Inflammatory macrophage (primary cell): ENCODE measurements at regions not wholly inside any gene's neighbourhood (a gene's known extent, or its start where the extent isn't known, plus 50 kb on each side); places are given as distances from the start of the nearest gene placed in this dataset.

Source experiments
- DNase-seq, 2 donors: peaks; one replicate each; pipeline ENCODE4 v3.0.0-alpha.2; 2020 to 2022

- no peak for DNase-seq
Measured at GRCh38 chr11:120012245-120012644, 125.7 kb downstream of the TRIM29 start.

GRCh38 chr11:120011836-120012235, 126.1 kb downstream of the TRIM29 start:
- no peak for DNase-seq

DNA sequence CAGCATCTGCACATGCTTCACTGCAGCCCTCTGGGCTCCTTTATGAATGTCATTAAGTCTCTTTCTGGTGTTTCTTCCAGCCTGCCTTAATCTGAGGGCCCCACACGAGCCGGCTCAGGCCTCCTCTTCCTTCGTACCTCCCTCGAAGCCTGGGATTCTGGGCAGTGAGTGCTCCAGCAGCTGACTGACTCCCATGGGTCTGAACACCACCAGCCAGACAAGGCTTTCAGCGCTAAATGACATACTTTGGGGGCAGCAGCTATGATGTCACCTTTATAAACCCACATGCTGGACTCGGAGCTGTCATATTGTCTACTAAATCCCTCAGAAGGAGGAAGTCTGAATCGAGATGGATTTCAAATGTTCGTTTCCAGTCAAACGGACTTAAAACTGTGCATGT, 127.1 kb downstream of the TRIM29 start:
- DNase-seq = no peak

GRCh38 chr11:120009938-120010337, 128.0 kb downstream of the TRIM29 start:
- no peak for DNase-seq

DNA sequence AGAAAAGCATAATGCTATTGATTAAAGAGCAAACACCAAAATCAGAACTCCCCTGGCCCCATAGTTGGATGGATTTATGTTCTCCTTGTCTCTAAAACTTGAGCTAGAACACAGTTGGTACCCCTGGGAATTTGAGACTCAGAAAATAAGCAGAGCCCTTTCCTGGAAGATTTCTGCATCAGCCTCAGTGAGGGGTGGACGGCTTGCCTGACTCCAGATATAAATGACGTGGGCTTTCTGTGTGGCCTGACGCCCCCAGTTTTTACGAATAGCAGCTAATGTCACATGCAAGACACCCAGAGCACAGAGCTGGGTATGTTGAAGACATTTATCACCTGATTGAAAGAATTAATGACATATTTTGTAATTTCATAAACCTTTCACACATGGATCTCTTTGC, 130.8 kb downstream of the TRIM29 start:
- DNase-seq = no peak

- DNase-seq = no peak
Measured at GRCh38 chr11:120004723-120005122, 133.2 kb downstream of the TRIM29 start.

DNA sequence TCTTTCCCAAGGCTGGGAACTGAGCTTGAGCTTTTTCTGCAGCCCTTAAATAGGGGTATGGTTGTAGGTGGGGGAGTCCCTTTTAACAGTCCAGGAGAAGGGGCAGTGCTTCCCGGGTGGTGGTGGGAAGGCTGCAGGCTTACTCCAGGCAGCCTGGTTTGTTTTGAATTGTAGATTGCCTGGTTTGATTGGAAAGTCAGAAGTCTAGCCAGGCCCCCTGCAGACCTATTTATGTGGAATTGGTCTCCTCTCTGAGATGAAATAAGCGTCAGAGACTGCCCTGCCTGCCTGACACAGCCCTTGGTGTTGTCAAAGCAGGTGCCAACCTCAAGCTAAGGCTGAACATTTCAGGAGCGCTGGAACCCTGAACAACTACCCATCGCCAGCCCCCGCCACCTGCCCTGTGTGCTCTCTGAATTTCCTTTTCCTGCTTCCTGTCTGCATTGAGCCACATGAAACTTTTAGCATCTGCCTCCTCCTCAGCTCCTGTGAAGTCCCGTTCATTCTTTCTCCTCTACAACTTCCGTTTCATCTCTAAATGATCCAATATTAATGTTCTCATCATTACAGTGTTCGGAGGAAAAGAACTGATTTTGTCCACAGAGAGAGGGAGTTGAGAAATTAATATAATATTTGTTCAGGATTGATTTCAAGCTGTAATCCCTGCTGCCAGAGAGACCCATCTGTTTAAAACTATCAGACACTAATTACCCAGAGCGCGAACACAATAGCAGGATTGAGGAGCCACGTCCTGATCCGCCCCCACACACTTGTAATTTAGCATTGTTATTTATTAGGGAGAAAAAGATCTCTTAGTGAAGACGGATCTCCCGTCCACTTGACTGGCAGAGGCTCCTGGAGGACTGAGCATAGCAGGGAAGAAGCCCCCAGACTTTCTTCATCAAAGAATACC, 136.5 kb downstream of the TRIM29 start:
- no peak for DNase-seq

- DNase-seq = no peak
Measured at GRCh38 chr11:119999220-119999619, 138.7 kb downstream of the TRIM29 start.

GRCh38 chr11:119996556-119996955, 141.4 kb downstream of the TRIM29 start:
- no peak for DNase-seq

DNA sequence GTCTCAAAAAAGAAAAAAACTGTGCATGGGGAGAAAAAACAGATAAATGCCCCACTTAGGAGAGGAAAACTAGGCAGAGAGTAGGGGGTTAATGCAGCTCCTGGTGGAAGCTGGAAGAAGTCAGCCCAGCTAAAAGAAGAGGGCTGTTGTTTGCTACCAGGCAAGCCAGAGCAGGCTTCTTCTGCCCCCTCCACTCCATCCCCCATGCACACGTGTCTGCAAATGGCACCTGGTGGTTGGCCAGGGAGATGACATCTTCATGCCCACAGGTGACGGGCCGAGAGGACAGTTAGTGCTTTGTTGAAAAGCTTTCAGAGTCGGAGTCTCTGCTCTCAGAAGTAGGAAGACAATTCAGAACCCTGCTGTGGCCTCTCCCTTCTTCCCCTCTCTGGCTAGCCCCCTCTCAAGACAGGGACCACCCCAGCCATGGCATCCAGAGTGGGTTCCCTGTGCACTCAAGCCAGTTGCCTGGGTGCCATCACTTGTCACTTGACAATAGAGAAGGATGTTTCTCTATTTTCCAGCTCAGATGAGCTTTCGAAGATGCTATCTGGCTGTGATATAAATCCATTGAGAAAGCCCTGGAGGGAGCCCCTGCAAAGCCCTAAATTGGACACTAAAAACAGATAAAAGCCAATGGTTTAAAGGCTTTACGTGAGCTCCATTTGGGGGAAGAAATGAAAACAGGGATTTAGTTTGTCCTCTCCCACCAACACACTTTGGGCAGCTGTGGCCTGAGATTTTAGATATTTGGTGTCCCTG, 142.0 kb downstream of the TRIM29 start:
- DNase-seq = no peak

- no peak for DNase-seq
Measured at GRCh38 chr11:119993722-119994121, 144.2 kb downstream of the TRIM29 start.

GRCh38 chr11:119992171-119993051, 145.5 kb downstream of the TRIM29 start:
- no peak for DNase-seq

DNA sequence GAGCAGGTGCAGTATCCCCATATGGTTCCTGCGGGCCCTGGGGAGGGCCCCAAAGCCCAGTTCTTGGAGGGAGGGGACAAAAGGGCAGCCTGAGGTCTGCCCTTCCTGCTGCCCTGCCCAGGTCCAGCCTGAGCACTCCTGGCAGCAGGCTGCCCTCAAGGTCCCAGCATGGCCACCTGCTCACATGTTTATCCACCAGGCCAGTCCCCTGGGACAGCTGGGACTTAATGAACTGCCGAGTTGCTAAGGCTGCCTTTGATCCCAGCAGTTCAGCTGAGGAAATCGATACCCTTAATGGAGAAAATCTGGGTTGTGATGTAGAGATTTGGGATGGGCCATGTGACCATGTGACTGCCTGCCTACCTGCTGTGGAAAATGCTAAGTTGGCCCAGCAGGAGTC, 146.2 kb downstream of the TRIM29 start:
- no peak for DNase-seq

- DNase-seq = no peak
Measured at GRCh38 chr11:119991022-119991404, 146.9 kb downstream of the TRIM29 start.

GRCh38 chr11:119990309-119991021, 147.4 kb downstream of the TRIM29 start:
- DNase-seq = no peak

GRCh38 chr11:119989159-119989821, 148.6 kb downstream of the TRIM29 start:
- no peak for DNase-seq

DNA sequence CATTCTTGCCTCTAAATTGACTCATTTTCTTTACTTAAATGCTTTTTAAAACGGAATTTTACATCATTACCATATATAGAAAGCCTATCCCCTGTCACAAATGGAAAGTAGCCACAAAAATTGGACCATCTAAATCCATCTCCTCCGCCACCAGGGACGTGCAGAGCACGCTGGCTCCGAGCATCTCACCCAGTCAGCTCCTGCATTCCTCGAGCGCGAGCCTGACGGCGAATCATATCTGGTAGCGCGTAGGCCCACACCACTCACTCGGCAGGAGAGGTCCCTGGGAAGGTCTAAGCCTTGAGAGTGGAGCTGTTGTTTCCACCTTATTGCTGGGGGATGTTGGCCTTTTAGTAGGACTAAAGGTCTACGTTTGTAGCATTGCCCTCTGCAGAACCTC, 152.4 kb downstream of the TRIM29 start:
- DNase-seq = no peak

DNA sequence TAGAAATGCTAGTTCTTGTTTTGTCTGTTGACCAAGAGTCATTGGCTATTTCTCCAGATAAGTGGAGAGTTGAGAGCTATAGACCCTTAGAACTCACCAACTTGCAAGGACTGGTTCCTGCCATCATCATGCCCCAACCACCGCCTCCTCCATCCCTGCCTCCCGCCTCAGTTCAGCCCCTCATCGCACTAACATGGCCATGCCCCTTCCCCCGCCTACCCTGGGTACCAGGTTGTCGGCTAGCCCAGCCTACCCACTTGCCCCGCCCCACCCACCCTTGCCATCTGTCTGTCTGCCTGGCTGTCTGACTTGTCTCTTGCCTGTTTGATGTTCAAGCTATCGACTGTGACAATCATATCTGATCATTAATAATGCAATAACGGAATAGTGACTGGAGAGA, 154.1 kb downstream of the TRIM29 start:
- no peak for DNase-seq

DNA sequence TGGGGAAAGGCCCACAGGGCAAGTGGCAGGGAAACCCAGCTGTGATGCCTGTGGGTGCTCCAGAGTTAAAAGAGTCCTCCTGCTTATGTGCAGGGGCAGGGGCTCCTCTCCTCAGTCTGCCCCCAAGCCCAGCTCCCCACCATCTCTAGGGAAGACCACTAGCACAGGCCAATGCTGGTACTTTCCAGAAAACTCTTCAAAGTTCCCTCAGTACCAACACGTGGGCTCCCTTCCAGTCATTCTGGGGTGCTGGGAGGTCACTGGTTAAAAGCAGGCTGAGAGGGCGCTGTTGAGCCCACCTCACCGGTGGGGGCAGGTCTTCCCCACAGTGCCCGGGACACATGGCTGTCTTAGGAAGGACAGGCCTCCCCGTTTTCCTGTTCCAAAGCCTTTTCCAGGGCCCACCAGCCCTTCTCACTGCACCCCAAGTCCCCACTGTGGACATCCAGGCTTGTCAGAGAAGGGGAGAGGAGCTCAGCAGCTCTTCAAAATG, 154.6 kb downstream of the TRIM29 start:
- DNase-seq = no peak

- DNase-seq = no peak
Measured at GRCh38 chr11:119982517-119983239, 155.2 kb downstream of the TRIM29 start.

- no peak for DNase-seq
Measured at GRCh38 chr11:119980431-119980830, 157.5 kb downstream of the TRIM29 start.
